HL-60 (cell line): ENCODE measurements at regions not wholly inside any gene's neighbourhood (a gene's known extent, or its start where the extent isn't known, plus 50 kb on each side); places are given as distances from the start of the nearest gene placed in this dataset.

Experiments used
- DNase-seq, 2 experiments: peaks; one replicate each; pipeline ENCODE4 v3.0.0-alpha.2; 2010 to 2020; ENCODE audit warnings: low read depth in 1 of 2, low spot score in 1 of 2
- H3K27ac ChIP-seq: fragments of 250-450 bp; sonication (Bioruptor Pico); replicated peaks from 2 replicates; pipeline ENCODE4 v1.5.1; 2020; ENCODE audit warnings: mild to moderate bottlenecking, moderate library complexity
- H3K27me3 ChIP-seq: fragments of 250-450 bp; sonication (Bioruptor Pico); 2 replicates; pipeline ENCODE4 v1.5.1; 2021; ENCODE audit warnings: mild to moderate bottlenecking, moderate library complexity; ENCODE audit not compliant: insufficient read depth, poor library complexity, severe bottlenecking
- H3K4me3 ChIP-seq: replicated peaks from 2 replicates; pipeline ENCODE4 v1.5.1; 2011; ENCODE audit warnings: mild to moderate bottlenecking, control low read depth, low read length; ENCODE audit not compliant: insufficient read depth
- CTCF ChIP-seq: IDR thresholded peaks from one replicate; pipeline ENCODE4 v1.5.1; 2011; ENCODE audit warnings: low read length, control low read depth, inconsistent platforms; ENCODE audit not compliant: insufficient read depth
- GABPA ChIP-seq: IDR thresholded peaks from 2 replicates; pipeline ENCODE4 v1.6.1; 2012; ENCODE audit warnings: low read depth
- POLR2AphosphoS5 ChIP-seq: IDR thresholded peaks from 2 replicates; pipeline ENCODE4 v1.6.1; 2012; ENCODE audit warnings: low read depth
- REST ChIP-seq: IDR thresholded peaks from 2 replicates; pipeline ENCODE4 v1.6.1; 2012; ENCODE audit warnings: low read depth; ENCODE audit not compliant: insufficient replicate concordance
- SPI1 ChIP-seq: IDR thresholded peaks from 2 replicates; pipeline ENCODE4 v1.6.1; 2012; ENCODE audit warnings: low read depth, mild to moderate bottlenecking, borderline replicate concordance

- no peak for DNase-seq
- no peak overlapping the region for H3K4me3 ChIP-seq
- no peak overlapping the region for H3K27ac ChIP-seq
- no peak for TF ChIP-seq GABPA
- TF ChIP-seq CTCF: no peak
- TF ChIP-seq POLR2AphosphoS5: no peak
- TF ChIP-seq SPI1: no peak
- no peak for TF ChIP-seq REST
- no peaks in the 10 kb centered on the region for H3K27me3 ChIP-seq
These were observed 51.5 kb upstream of the IFNE start for GRCh38 chr9:21533597-21533996.

GRCh38 chr9:21535396-21535795 is 53.3 kb upstream of the IFNE start:
- no peak overlapping the region for H3K27ac ChIP-seq
- no peaks in the 10 kb centered on the region for H3K27me3 ChIP-seq
- TF ChIP-seq REST (no peak), GABPA (no peak), POLR2AphosphoS5 (no peak), CTCF (no peak), SPI1 (no peak)
- DNase-seq: no peak
- H3K4me3 ChIP-seq: no peak overlapping the region

- Histone ChIP-seq H3K4me3 (no peak overlapping the region), H3K27me3 (no peaks in the 10 kb centered on the region), H3K27ac (no peak overlapping the region)
- TF ChIP-seq SPI1: no peak
- no peak for TF ChIP-seq POLR2AphosphoS5
- TF ChIP-seq CTCF: no peak
- no peak for TF ChIP-seq GABPA
- no peak for TF ChIP-seq REST
- DNase-seq: no peak
These were observed 60.7 kb upstream of the IFNE start for GRCh38 chr9:21542787-21543186.
